H1 (cell line): ENCODE measurements at regions not wholly inside any gene's neighbourhood (a gene's known extent, or its start where the extent isn't known, plus 50 kb on each side); places are given as distances from the start of the nearest gene placed in this dataset.

Source experiments
- CTCF ChIA-PET: fragments of 300-600 bp; sonication (Branson Sonifier 250); formaldehyde crosslinking; loops from one replicate; lab custom pipeline; 2021; ENCODE audit not compliant: partially characterized antibody; lab: Charles Lee
- POLR2A ChIA-PET: fragments of 300-600 bp; sonication (Branson Sonifier 250); formaldehyde crosslinking; loops from one replicate; lab custom pipeline; 2021; ENCODE audit warnings: inconsistent platforms; ENCODE audit not compliant: partially characterized antibody; lab: Charles Lee
- DNase-seq, 2 experiments: peaks; one replicate each; pipeline versions ENCODE4 v3.0.0 to v3.0.0-alpha.2; 2010 to 2022; ENCODE audit warnings: low spot score in 2 of 2, low read depth in 1 of 2, mixed read lengths in 1 of 2
- FAIRE-seq: peaks from 2 replicates; lab custom pipeline; 2011; peaks lifted over from hg19 to GRCh38; lab: Jason Lieb, UNC
- H2AFZ ChIP-seq: 2 replicates; pipeline ENCODE4 v1.8.1; 2012; ENCODE audit warnings: low read length, inconsistent platforms
- H2AK5ac ChIP-seq: 2 replicates; pipeline ENCODE4 v1.6.1; 2013; ENCODE audit warnings: low read depth, low read length
- H2BK120ac ChIP-seq: replicated peaks from 2 replicates; pipeline ENCODE3; 2013; ENCODE audit warnings: low read depth, low read length, inconsistent platforms
- H2BK12ac ChIP-seq: 2 replicates; pipeline ENCODE4 v1.6.1; 2013; ENCODE audit warnings: low read depth, low read length
- H2BK15ac ChIP-seq: 2 replicates; pipeline ENCODE4 v1.6.1; 2013; ENCODE audit warnings: low read length
- H2BK20ac ChIP-seq: 2 replicates; pipeline ENCODE4 v1.6.1; 2013; ENCODE audit warnings: low read length
- H2BK5ac ChIP-seq: 2 replicates; pipeline ENCODE4 v1.6.1; 2013; ENCODE audit warnings: low read depth, low read length
- H3K14ac ChIP-seq: 2 replicates; pipeline ENCODE4 v1.6.1; 2013; ENCODE audit warnings: inconsistent platforms; ENCODE audit not compliant: insufficient read length
- H3K18ac ChIP-seq: 2 replicates; pipeline ENCODE4 v1.6.1; 2013; ENCODE audit warnings: low read length; ENCODE audit errors: extremely low read depth
- H3K23ac ChIP-seq: 2 replicates; pipeline ENCODE4 v1.6.1; 2013; ENCODE audit warnings: inconsistent platforms; ENCODE audit not compliant: insufficient read length
- H3K23me2 ChIP-seq: 2 replicates; pipeline ENCODE4 v1.6.1; 2013; ENCODE audit warnings: low read depth, low read length
- H3K27ac ChIP-seq: 2 replicates; pipeline ENCODE4 v1.6.1; 2011; ENCODE audit warnings: low read depth, low read length, inconsistent platforms
- H3K27me3 ChIP-seq, 4 experiments: replicated peaks in 1 of 4; 1 replicate in 1 of 4; 2 replicates in 3 of 4; pipeline versions ENCODE4 v1.6.1 to v1.8.1; 2011 to 2013; ENCODE audit warnings: low read length in 3 of 4, mild to moderate bottlenecking in 3 of 4, inconsistent platforms in 2 of 4, mixed read lengths in 2 of 4, moderate library complexity in 1 of 4; ENCODE audit not compliant: control insufficient read depth in 3 of 4, insufficient read depth in 3 of 4; ENCODE audit errors: extremely low read depth in 1 of 4
- H3K36me3 ChIP-seq, 4 experiments: 2 replicates each; pipeline versions ENCODE4 v1.6.1 to v1.8.1; 2011 to 2013; ENCODE audit warnings: mild to moderate bottlenecking in 4 of 4, low read length in 3 of 4, moderate library complexity in 2 of 4, control low read depth in 1 of 4, inconsistent platforms in 1 of 4; ENCODE audit not compliant: insufficient read depth in 4 of 4, control insufficient read depth in 2 of 4
- H3K4ac ChIP-seq: replicated peaks from 2 replicates; pipeline ENCODE3; 2013; ENCODE audit warnings: low read length, low read depth, mixed read lengths, inconsistent platforms; ENCODE audit not compliant: insufficient read length
- H3K4me1 ChIP-seq, 4 experiments: replicated peaks in 1 of 4; 1 replicate in 1 of 4; 2 replicates in 3 of 4; pipeline versions ENCODE4 v1.6.1 to v1.8.1; 2011 to 2013; ENCODE audit warnings: low read length in 3 of 4, inconsistent platforms in 2 of 4, mixed read lengths in 1 of 4; ENCODE audit not compliant: insufficient read depth in 4 of 4, control insufficient read depth in 3 of 4
- H3K4me2 ChIP-seq, 2 experiments: 2 replicates each; pipeline versions ENCODE4 v1.6.1 to v1.8.1; 2011 to 2013; ENCODE audit warnings: low read depth in 2 of 2, low read length in 2 of 2, control low read depth in 1 of 2, inconsistent platforms in 1 of 2, mild to moderate bottlenecking in 1 of 2; ENCODE audit not compliant: insufficient read depth in 1 of 2
- H3K4me3 ChIP-seq, 4 experiments: fragments of 200-600, 300-600 bp in 1 of 4; sonication (generic), shearing (Covaris generic), sonication (Bioruptor Twin) in 1 of 4; 2 replicates each; pipeline versions ENCODE4 v1.5.1 to v1.8.1; 2011 to 2016; ENCODE audit warnings: low read length in 4 of 4, low read depth in 3 of 4, control low read depth in 2 of 4, inconsistent platforms in 2 of 4, mild to moderate bottlenecking in 2 of 4, mixed read lengths in 1 of 4, moderate library complexity in 1 of 4; ENCODE audit not compliant: insufficient read depth in 2 of 4; ENCODE audit errors: extremely low read depth in 1 of 4
- H3K56ac ChIP-seq: replicated peaks from 2 replicates; pipeline ENCODE3; 2013; ENCODE audit warnings: low read depth, mild to moderate bottlenecking, mixed read lengths, low read length, inconsistent platforms; ENCODE audit not compliant: insufficient read length
- H3K79me1 ChIP-seq: 2 replicates; pipeline ENCODE4 v1.6.1; 2013; ENCODE audit warnings: low read depth, low read length, control low read depth
- H3K79me2 ChIP-seq, 2 experiments: 2 replicates each; pipeline versions ENCODE4 v1.6.1 to v1.8.1; 2012 to 2013; ENCODE audit warnings: low read length in 2 of 2, mild to moderate bottlenecking in 2 of 2, inconsistent platforms in 1 of 2; ENCODE audit not compliant: insufficient read depth in 2 of 2, control insufficient read depth in 1 of 2
- H3K9ac ChIP-seq, 4 experiments: replicated peaks in 1 of 4; 1 replicate in 1 of 4; 2 replicates in 3 of 4; pipeline versions ENCODE4 v1.6.1 to v1.8.1; 2011 to 2013; ENCODE audit warnings: low read depth in 3 of 4, low read length in 3 of 4, control low read depth in 2 of 4, mild to moderate bottlenecking in 2 of 4, moderate library complexity in 2 of 4, inconsistent platforms in 1 of 4; ENCODE audit errors: extremely low read depth in 1 of 4
- H3K9me3 ChIP-seq, 2 experiments: 2 replicates each; pipeline versions ENCODE4 v1.6.1 to v1.8.1; 2012 to 2013; ENCODE audit warnings: mild to moderate bottlenecking in 2 of 2, moderate library complexity in 2 of 2, control low read depth in 1 of 2, inconsistent platforms in 1 of 2, low read depth in 1 of 2, low read length in 1 of 2, mixed read lengths in 1 of 2; ENCODE audit not compliant: insufficient read depth in 2 of 2
- H4K20me1 ChIP-seq, 2 experiments: replicated peaks in 1 of 2; 2 replicates each; pipeline versions ENCODE3 to v1.8.1; 2011 to 2013; ENCODE audit warnings: inconsistent platforms in 2 of 2, low read length in 2 of 2, mild to moderate bottlenecking in 1 of 2; ENCODE audit not compliant: insufficient read depth in 2 of 2, control insufficient read depth in 1 of 2
- H4K5ac ChIP-seq: 2 replicates; pipeline ENCODE4 v1.6.1; 2013; ENCODE audit warnings: low read length, low read depth, mixed read lengths, inconsistent platforms; ENCODE audit not compliant: insufficient read length
- H4K8ac ChIP-seq: 2 replicates; pipeline ENCODE4 v1.8.0; 2013; ENCODE audit warnings: mild to moderate bottlenecking, moderate library complexity, low read length, inconsistent platforms; ENCODE audit not compliant: insufficient read depth; ENCODE audit errors: extremely low read depth
- H4K91ac ChIP-seq: replicated peaks from 2 replicates; pipeline ENCODE3; 2013; ENCODE audit warnings: low read length, mixed read lengths, inconsistent platforms; ENCODE audit not compliant: insufficient read length
- USF2 ChIP-seq: IDR thresholded peaks from 2 replicates; pipeline ENCODE4 v1.6.1; 2011; ENCODE audit warnings: low read length, improper control_type of control experiment
- WGBS, 2 experiments: shearing (Covaris generic) in 1 of 2; methylation state at CpG; one replicate each; pipeline versions ENCODE4 v1.1.6 to v1.1.7; 2013 to 2015; ENCODE audit warnings: low lambda C conversion rate in 2 of 2, mixed read lengths in 2 of 2, inconsistent platforms in 1 of 2, low coverage in 1 of 2, missing lambda C conversion rate in 1 of 2; ENCODE audit not compliant: insufficient replicate concordance in 2 of 2, insufficient coverage in 1 of 2, insufficient read length in 1 of 2; ENCODE audit errors: extremely low coverage in 1 of 2, missing lambda C conversion rate in 1 of 2; 5-methylcytosine and 5-hydroxymethylcytosine counted together

- Histone ChIP-seq H3K4ac (no peak overlapping the region), H2AFZ (0 out of 2 replicates have a peak overlapping the region, but pooled peaks have one; percentile 34), H3K56ac (no peak overlapping the region), H4K20me1 (no peaks in the 10 kb centered on the region), H3K4me1 (no peaks in the 10 kb centered on the region), H2AK5ac (no peak overlapping the region), H4K91ac (no peak overlapping the region), H2BK15ac (no peak overlapping the region), H3K79me1 (no peaks in the 10 kb centered on the region), H2BK120ac (no peak overlapping the region), H3K9ac (no peak overlapping the region), H3K4me3 (no peak overlapping the region), H3K27ac (no peak overlapping the region), H3K27me3 (no peaks in the 10 kb centered on the region), H2BK20ac (no peak overlapping the region), H3K36me3 (no peaks in the 10 kb centered on the region), H3K18ac (no peak overlapping the region), H3K23me2 (no peaks in the 10 kb centered on the region), H3K9me3 (no peaks in the 10 kb centered on the region), H2BK12ac (no peak overlapping the region), H2BK5ac (no peak overlapping the region), H3K14ac (no peak overlapping the region), H4K5ac (no peak overlapping the region), H3K4me2 (no peak overlapping the region), H3K23ac (no peak overlapping the region), H3K79me2 (no peaks in the 10 kb centered on the region), H4K8ac (no peak overlapping the region)
- POLR2A ChIA-PET = no interaction called here
- CTCF ChIA-PET = interaction anchor here (1.2 to 2.6 kb wide), 3 partner anchors 10 to 16 kb away, joined by 3 to 13 read pairs (median 5); no protein-coding TSS in a partner anchor
- DNase-seq (no peak), FAIRE-seq (no peak)
- 83% methylated on average over 4 of the region's 4 CpGs; no CpG with 5 or more reads in 1 of the 2 experiments for WGBS, 2 experiments
- TF ChIP-seq USF2 = no peak
Observed at GRCh38 chr21:38683222-38683621, 122.5 kb upstream of the ETS2 start.
